Right ventricle myocardium superior (tissue), 1 donor: ENCODE measurements at regions not wholly inside any gene's neighbourhood (a gene's known extent, or its start where the extent isn't known, plus 50 kb on each side); places are given as distances from the start of the nearest gene placed in this dataset.
A peak's percentile ranks its signal among the peaks of the same experiment; 100 is the strongest.
"Not testable (repeated sequence)": the region's sequence is repeated elsewhere in the genome, so short reads cannot be mapped to it uniquely, and the experiment has no call there.

Source experiments
- ATAC-seq: fragments of 200-7000 bp; cut with Tn5 transposase; one replicate; pipeline ENCODE4 v1.9.1; 2020; ENCODE audit warnings: mild to moderate bottlenecking; ENCODE audit not compliant: poor library complexity
- DNase-seq: peaks from one replicate; pipeline ENCODE4 v3.0.0-alpha.2; 2020
- intact Hi-C: fragments of 100-400 bp; cut with DNase I; formaldehyde crosslinking; loops from one replicate; pipeline ENCODE4 v1.11.2; 2022
- donor health status: DM: no; HTN: yes; CAD: no; lungs with severe emphysema.

GRCh38 chr4:58477513-58477912 lies 1367.3 kb upstream of the IGFBP7 start:
- intact Hi-C loops, result no loop called here
- DNase-seq, result no peak
- no peak for ATAC-seq

- DNase-seq, result no peak
- ATAC-seq, result no peak
- intact Hi-C loops, result no loop called here
These were observed 1364.9 kb upstream of the IGFBP7 start for GRCh38 chr4:58475097-58475496.

- intact Hi-C loops, result no loop called here
- DNase-seq (no peak), ATAC-seq (no peak)
These were observed 1354.8 kb upstream of the IGFBP7 start for GRCh38 chr4:58465031-58465430.

DNA sequence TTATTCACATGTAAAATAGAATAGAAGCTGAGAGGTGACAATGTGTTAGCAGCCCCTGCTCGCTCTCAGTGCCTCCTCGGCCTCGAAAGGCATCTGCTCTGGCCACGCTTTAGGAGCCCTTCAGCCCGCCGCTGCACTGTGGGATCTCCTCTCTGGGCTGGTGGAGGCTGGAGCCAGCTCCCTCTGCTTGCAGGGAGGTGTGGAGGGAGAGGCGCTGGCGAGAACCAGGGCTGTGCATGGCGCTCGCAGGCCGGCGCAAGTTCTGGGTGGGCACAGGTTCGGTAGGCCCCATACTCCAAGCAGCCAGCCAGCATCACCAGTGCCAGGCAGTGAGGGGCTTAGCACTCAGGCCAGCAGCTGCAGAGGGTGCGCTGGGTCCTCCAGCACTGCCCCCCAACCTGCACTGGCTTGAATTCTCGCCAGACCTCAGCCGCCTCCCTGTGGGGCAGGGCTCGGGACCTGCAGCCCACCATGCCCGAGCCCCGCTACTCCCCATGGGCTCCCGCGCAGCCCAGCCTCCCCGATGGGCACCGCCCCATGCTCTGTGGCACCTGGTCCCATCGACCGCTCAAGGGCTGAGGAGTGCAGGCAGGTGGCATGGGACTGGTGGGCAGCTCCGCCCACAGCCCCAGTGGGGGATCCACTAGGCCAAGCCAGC lies 1346.7 kb upstream of the IGFBP7 start:
- intact Hi-C loops, result no loop called here
- DNase-seq, result no peak

DNA sequence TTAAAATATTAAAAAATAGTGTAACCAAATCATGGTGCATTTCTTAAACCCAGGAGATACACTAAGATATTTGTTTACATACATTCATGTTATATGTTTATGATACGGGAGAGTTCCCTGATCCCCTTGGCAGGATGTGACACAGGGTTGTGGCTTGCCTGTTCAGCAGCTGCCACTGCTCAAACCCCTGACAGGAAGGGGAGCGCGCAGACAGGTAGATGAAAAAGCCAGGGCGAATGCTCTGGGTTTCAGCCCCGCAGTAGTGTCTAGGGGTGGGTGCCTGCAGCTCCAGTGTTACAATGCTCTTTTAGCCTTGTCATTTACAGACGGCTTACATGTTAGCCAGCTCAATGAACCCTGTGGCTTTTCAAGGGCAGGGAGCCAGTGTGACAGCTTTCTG lies 1343.8 kb upstream of the IGFBP7 start:
- intact Hi-C loops, result no loop called here
- no peak for ATAC-seq
- DNase-seq, result no peak

More for the DNA sequence above, 1346.7 kb upstream of the IGFBP7 start:
- ATAC-seq, result no peak

GRCh38 chr4:58451707-58452106 lies 1341.5 kb upstream of the IGFBP7 start:
- ATAC-seq (no peak), DNase-seq (no peak)
- intact Hi-C loops, result no loop called here

- intact Hi-C loops, result no loop called here
- DNase-seq (no peak), ATAC-seq (no peak)
These were observed 1325.7 kb upstream of the IGFBP7 start for GRCh38 chr4:58435871-58436270.

DNA sequence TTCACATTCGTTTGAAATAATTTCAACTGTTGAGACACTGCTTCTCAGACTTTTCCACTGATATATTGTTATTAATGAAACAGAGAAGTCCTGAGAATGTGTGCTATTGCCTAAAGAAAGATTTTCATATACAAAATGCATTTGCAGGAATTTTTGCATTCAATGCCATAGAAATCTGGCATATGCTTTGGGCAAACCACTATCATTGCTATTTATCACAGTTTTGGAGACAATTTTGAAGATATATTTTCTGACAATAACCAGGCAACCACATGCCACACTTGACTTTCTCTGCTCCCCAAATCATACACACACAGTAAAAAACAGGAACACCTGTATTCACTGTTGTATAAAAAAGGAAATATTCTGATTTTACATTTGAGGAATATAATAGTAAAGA lies 1303.7 kb upstream of the IGFBP7 start:
- no peak for ATAC-seq
- intact Hi-C loops, result no loop called here
- no peak for DNase-seq

- DNase-seq (no peak), ATAC-seq (no peak)
- intact Hi-C loops, result no loop called here
These were observed 1301.7 kb upstream of the IGFBP7 start for GRCh38 chr4:58411904-58412303.

DNA sequence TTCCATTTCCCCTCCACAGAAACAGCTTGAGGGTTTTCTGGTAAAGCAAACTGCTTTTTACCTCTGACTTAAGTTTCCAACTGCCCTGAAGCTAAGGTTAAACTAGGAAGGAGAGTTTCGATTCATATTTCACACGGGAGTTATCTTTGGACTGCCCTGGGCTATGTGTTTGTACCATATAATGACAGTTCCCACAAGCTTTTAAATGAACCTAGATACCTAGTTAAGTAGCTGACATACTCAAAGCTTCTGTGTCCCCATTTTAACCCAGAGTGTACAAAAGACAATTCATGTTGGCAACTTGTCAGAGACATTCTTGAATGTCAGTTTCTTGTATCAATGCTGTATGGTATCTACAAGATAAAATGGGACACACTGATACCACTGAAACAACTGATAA lies 1296.6 kb upstream of the IGFBP7 start:
- ATAC-seq (peak; percentile 73), DNase-seq (no peak)
- intact Hi-C loops, result no loop called here

- ATAC-seq (no peak), DNase-seq (no peak)
- intact Hi-C loops, result no loop called here
These were observed 1258.0 kb upstream of the IGFBP7 start for GRCh38 chr4:58368221-58368620.

GRCh38 chr4:58360354-58361133 lies 1250.4 kb upstream of the IGFBP7 start:
- DNase-seq, result no peak
- intact Hi-C loops, result no loop called here
- no peak for ATAC-seq

DNA sequence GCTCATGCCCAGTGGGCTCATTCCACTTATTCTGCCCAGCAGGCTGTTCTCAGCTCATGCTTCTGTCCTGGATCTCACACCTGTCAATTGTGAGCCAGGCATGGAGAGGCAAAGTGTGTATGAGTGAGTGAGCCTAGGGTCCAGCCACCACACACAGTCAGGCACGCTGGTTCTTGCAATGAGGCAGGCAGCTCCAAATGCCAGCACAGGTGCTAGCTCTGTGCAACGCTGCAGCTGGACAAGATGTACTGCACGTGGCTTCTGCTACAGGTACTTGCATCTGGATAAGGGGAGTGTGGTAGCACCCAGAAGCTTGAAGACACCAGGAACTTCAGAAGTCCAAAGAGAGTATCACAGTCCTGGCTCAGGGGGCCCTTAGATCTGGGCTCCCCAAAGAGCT lies 1249.4 kb upstream of the IGFBP7 start:
- intact Hi-C loops, result no loop called here
- DNase-seq (no peak), ATAC-seq (no peak)

DNA sequence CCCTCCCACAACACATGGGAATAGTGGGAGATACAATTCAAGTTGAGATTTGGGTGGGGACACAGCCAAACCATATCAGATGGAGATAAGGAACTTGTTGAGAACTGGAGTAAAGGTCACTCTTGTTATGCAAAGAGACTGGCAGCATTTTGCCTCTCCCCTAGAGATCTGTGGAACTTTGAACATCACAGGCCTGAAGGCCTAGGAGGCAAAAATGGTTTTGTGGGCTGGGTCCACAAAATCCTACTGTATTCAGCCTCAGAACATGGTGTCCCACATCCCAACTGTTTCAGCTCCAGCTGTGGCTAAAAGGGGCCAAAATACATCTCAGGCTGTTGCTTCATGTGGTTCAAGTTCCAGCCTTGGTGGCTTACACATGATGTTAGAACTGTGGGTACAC lies 1247.8 kb upstream of the IGFBP7 start:
- intact Hi-C loops, result no loop called here
- ATAC-seq (no peak), DNase-seq (no peak)

- intact Hi-C loops, result no loop called here
- DNase-seq (no peak), ATAC-seq (no peak)
These were observed 1214.9 kb upstream of the IGFBP7 start for GRCh38 chr4:58325070-58325469.

DNA sequence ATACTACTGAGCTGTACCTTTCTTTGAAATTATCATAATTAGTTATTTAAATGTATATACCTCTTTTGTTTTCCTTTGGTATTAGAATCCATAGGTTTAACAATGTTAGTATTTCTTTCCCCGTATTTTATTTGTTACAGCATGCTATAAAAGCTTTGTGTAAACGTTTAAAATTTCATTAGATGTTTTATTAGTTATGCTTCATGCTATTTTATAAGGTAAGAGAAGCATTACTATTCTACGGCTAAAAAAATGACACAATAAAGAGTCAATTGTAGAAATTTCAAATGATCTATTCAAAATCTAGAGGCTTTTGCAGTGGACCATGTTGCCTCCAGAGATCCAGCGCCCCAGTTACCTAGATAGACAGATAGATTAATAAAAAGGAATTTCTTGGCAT lies 1203.3 kb upstream of the IGFBP7 start:
- intact Hi-C loops, result no loop called here
- DNase-seq (no peak), ATAC-seq (no peak)

GRCh38 chr4:58303456-58303855 lies 1193.3 kb upstream of the IGFBP7 start:
- intact Hi-C loops, result no loop called here
- ATAC-seq (no peak), DNase-seq (no peak)

DNA sequence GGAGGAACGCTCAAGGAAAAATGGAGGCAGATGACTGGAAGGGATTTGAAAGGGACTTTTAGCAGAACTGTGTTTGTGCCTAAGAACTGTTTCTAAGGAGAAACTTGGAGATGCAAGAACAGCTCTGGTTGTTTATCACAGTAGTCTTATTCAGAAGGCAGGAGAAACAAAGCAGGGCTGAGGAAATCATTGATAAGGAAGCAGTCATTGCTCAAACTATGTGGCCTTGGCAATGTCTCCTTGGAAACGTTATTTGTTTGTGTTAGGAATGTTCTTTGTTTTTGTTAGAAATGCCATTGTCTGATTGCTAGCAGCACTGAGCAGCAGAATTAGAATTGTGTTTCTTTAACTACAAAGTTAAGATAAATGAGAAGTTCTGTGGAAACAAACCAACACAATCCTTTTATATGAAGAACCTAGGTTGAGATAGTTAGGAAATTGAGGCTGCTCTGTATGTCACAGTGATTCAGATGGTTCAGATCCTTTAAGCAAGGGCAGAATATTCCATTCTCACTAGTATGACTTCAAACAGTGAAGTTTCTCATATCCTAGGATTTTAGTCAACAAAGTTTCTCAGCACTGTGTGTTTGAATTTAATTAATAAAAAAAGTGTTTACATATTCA lies 1191.3 kb upstream of the IGFBP7 start:
- intact Hi-C loops, result no loop called here
- ATAC-seq (peak; percentile 83), DNase-seq (no peak)

- ATAC-seq, result no peak
- intact Hi-C loops, result no loop called here
- no peak for DNase-seq
These were observed 1176.2 kb upstream of the IGFBP7 start for GRCh38 chr4:58286335-58286734.

DNA sequence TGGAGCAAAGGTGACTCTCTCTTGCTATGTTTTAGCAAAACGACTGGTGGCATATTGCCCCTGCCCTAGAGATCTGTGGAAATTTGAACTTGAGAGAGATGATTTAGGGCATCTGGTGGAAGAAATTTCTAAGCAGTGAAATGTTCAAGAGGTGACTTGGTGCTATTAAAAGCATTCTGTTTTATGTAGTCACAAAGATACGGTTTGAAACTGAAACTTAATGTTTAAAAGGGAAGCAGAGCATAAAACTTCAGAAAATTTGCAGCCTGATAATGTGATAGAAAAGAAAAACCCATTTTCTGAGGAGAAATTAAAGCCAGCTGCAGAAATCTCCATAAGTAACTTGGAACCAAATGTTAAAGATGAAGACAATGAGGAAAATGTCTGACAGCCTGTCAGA lies 1170.7 kb upstream of the IGFBP7 start:
- DNase-seq, intact Hi-C loops, ATAC-seq: not testable (repeated sequence)
